H1 (cell line): ENCODE measurements at regions not wholly inside any gene's neighbourhood (a gene's known extent, or its start where the extent isn't known, plus 50 kb on each side); places are given as distances from the start of the nearest gene placed in this dataset.

Experiments
- CTCF ChIA-PET: fragments of 300-600 bp; sonication (Branson Sonifier 250); formaldehyde crosslinking; loops from one replicate; lab custom pipeline; 2021; ENCODE audit not compliant: partially characterized antibody; lab: Charles Lee
- POLR2A ChIA-PET: fragments of 300-600 bp; sonication (Branson Sonifier 250); formaldehyde crosslinking; loops from one replicate; lab custom pipeline; 2021; ENCODE audit warnings: inconsistent platforms; ENCODE audit not compliant: partially characterized antibody; lab: Charles Lee
- DNase-seq, 2 experiments: peaks; one replicate each; pipeline versions ENCODE4 v3.0.0 to v3.0.0-alpha.2; 2010 to 2022; ENCODE audit warnings: low spot score in 2 of 2, low read depth in 1 of 2, mixed read lengths in 1 of 2
- FAIRE-seq: peaks from 2 replicates; lab custom pipeline; 2011; peaks lifted over from hg19 to GRCh38; lab: Jason Lieb, UNC
- H2AFZ ChIP-seq: 2 replicates; pipeline ENCODE4 v1.8.1; 2012; ENCODE audit warnings: low read length, inconsistent platforms
- H2AK5ac ChIP-seq: 2 replicates; pipeline ENCODE4 v1.6.1; 2013; ENCODE audit warnings: low read depth, low read length
- H2BK120ac ChIP-seq: replicated peaks from 2 replicates; pipeline ENCODE3; 2013; ENCODE audit warnings: low read depth, low read length, inconsistent platforms
- H2BK12ac ChIP-seq: 2 replicates; pipeline ENCODE4 v1.6.1; 2013; ENCODE audit warnings: low read depth, low read length
- H2BK15ac ChIP-seq: 2 replicates; pipeline ENCODE4 v1.6.1; 2013; ENCODE audit warnings: low read length
- H2BK20ac ChIP-seq: 2 replicates; pipeline ENCODE4 v1.6.1; 2013; ENCODE audit warnings: low read length
- H2BK5ac ChIP-seq: 2 replicates; pipeline ENCODE4 v1.6.1; 2013; ENCODE audit warnings: low read depth, low read length
- H3K14ac ChIP-seq: 2 replicates; pipeline ENCODE4 v1.6.1; 2013; ENCODE audit warnings: inconsistent platforms; ENCODE audit not compliant: insufficient read length
- H3K18ac ChIP-seq: 2 replicates; pipeline ENCODE4 v1.6.1; 2013; ENCODE audit warnings: low read length; ENCODE audit errors: extremely low read depth
- H3K23ac ChIP-seq: 2 replicates; pipeline ENCODE4 v1.6.1; 2013; ENCODE audit warnings: inconsistent platforms; ENCODE audit not compliant: insufficient read length
- H3K23me2 ChIP-seq: 2 replicates; pipeline ENCODE4 v1.6.1; 2013; ENCODE audit warnings: low read depth, low read length
- H3K27ac ChIP-seq: 2 replicates; pipeline ENCODE4 v1.6.1; 2011; ENCODE audit warnings: low read depth, low read length, inconsistent platforms
- H3K27me3 ChIP-seq, 4 experiments: replicated peaks in 1 of 4; 1 replicate in 1 of 4; 2 replicates in 3 of 4; pipeline versions ENCODE4 v1.6.1 to v1.8.1; 2011 to 2013; ENCODE audit warnings: low read length in 3 of 4, mild to moderate bottlenecking in 3 of 4, inconsistent platforms in 2 of 4, mixed read lengths in 2 of 4, moderate library complexity in 1 of 4; ENCODE audit not compliant: control insufficient read depth in 3 of 4, insufficient read depth in 3 of 4; ENCODE audit errors: extremely low read depth in 1 of 4
- H3K36me3 ChIP-seq, 4 experiments: 2 replicates each; pipeline versions ENCODE4 v1.6.1 to v1.8.1; 2011 to 2013; ENCODE audit warnings: mild to moderate bottlenecking in 4 of 4, low read length in 3 of 4, moderate library complexity in 2 of 4, control low read depth in 1 of 4, inconsistent platforms in 1 of 4; ENCODE audit not compliant: insufficient read depth in 4 of 4, control insufficient read depth in 2 of 4
- H3K4ac ChIP-seq: replicated peaks from 2 replicates; pipeline ENCODE3; 2013; ENCODE audit warnings: low read length, low read depth, mixed read lengths, inconsistent platforms; ENCODE audit not compliant: insufficient read length
- H3K4me1 ChIP-seq, 4 experiments: replicated peaks in 1 of 4; 1 replicate in 1 of 4; 2 replicates in 3 of 4; pipeline versions ENCODE4 v1.6.1 to v1.8.1; 2011 to 2013; ENCODE audit warnings: low read length in 3 of 4, inconsistent platforms in 2 of 4, mixed read lengths in 1 of 4; ENCODE audit not compliant: insufficient read depth in 4 of 4, control insufficient read depth in 3 of 4
- H3K4me2 ChIP-seq, 2 experiments: 2 replicates each; pipeline versions ENCODE4 v1.6.1 to v1.8.1; 2011 to 2013; ENCODE audit warnings: low read depth in 2 of 2, low read length in 2 of 2, control low read depth in 1 of 2, inconsistent platforms in 1 of 2, mild to moderate bottlenecking in 1 of 2; ENCODE audit not compliant: insufficient read depth in 1 of 2
- H3K4me3 ChIP-seq, 4 experiments: fragments of 200-600, 300-600 bp in 1 of 4; sonication (generic), shearing (Covaris generic), sonication (Bioruptor Twin) in 1 of 4; 2 replicates each; pipeline versions ENCODE4 v1.5.1 to v1.8.1; 2011 to 2016; ENCODE audit warnings: low read length in 4 of 4, low read depth in 3 of 4, control low read depth in 2 of 4, inconsistent platforms in 2 of 4, mild to moderate bottlenecking in 2 of 4, mixed read lengths in 1 of 4, moderate library complexity in 1 of 4; ENCODE audit not compliant: insufficient read depth in 2 of 4; ENCODE audit errors: extremely low read depth in 1 of 4
- H3K56ac ChIP-seq: replicated peaks from 2 replicates; pipeline ENCODE3; 2013; ENCODE audit warnings: low read depth, mild to moderate bottlenecking, mixed read lengths, low read length, inconsistent platforms; ENCODE audit not compliant: insufficient read length
- H3K79me1 ChIP-seq: 2 replicates; pipeline ENCODE4 v1.6.1; 2013; ENCODE audit warnings: low read depth, low read length, control low read depth
- H3K79me2 ChIP-seq, 2 experiments: 2 replicates each; pipeline versions ENCODE4 v1.6.1 to v1.8.1; 2012 to 2013; ENCODE audit warnings: low read length in 2 of 2, mild to moderate bottlenecking in 2 of 2, inconsistent platforms in 1 of 2; ENCODE audit not compliant: insufficient read depth in 2 of 2, control insufficient read depth in 1 of 2
- H3K9ac ChIP-seq, 4 experiments: replicated peaks in 1 of 4; 1 replicate in 1 of 4; 2 replicates in 3 of 4; pipeline versions ENCODE4 v1.6.1 to v1.8.1; 2011 to 2013; ENCODE audit warnings: low read depth in 3 of 4, low read length in 3 of 4, control low read depth in 2 of 4, mild to moderate bottlenecking in 2 of 4, moderate library complexity in 2 of 4, inconsistent platforms in 1 of 4; ENCODE audit errors: extremely low read depth in 1 of 4
- H3K9me3 ChIP-seq, 2 experiments: 2 replicates each; pipeline versions ENCODE4 v1.6.1 to v1.8.1; 2012 to 2013; ENCODE audit warnings: mild to moderate bottlenecking in 2 of 2, moderate library complexity in 2 of 2, control low read depth in 1 of 2, inconsistent platforms in 1 of 2, low read depth in 1 of 2, low read length in 1 of 2, mixed read lengths in 1 of 2; ENCODE audit not compliant: insufficient read depth in 2 of 2
- H4K20me1 ChIP-seq, 2 experiments: replicated peaks in 1 of 2; 2 replicates each; pipeline versions ENCODE3 to v1.8.1; 2011 to 2013; ENCODE audit warnings: inconsistent platforms in 2 of 2, low read length in 2 of 2, mild to moderate bottlenecking in 1 of 2; ENCODE audit not compliant: insufficient read depth in 2 of 2, control insufficient read depth in 1 of 2
- H4K5ac ChIP-seq: 2 replicates; pipeline ENCODE4 v1.6.1; 2013; ENCODE audit warnings: low read length, low read depth, mixed read lengths, inconsistent platforms; ENCODE audit not compliant: insufficient read length
- H4K8ac ChIP-seq: 2 replicates; pipeline ENCODE4 v1.8.0; 2013; ENCODE audit warnings: mild to moderate bottlenecking, moderate library complexity, low read length, inconsistent platforms; ENCODE audit not compliant: insufficient read depth; ENCODE audit errors: extremely low read depth
- H4K91ac ChIP-seq: replicated peaks from 2 replicates; pipeline ENCODE3; 2013; ENCODE audit warnings: low read length, mixed read lengths, inconsistent platforms; ENCODE audit not compliant: insufficient read length
- CREB1 ChIP-seq: IDR thresholded peaks from 2 replicates; pipeline ENCODE4 v1.6.1; 2012; ENCODE audit warnings: inconsistent platforms
- CTBP2 ChIP-seq: IDR thresholded peaks from 2 replicates; pipeline ENCODE4 v1.7.0; 2011; ENCODE audit warnings: borderline replicate concordance, mild to moderate bottlenecking, moderate library complexity, mixed read lengths, low read length; ENCODE audit not compliant: insufficient read depth, insufficient read length
- EP300 ChIP-seq, 2 experiments: IDR thresholded peaks; 1 replicate in 1 of 2; 2 replicates in 1 of 2; pipeline ENCODE4 v1.6.1; 2011 to 2012; ENCODE audit warnings: low read depth in 2 of 2, low read length in 2 of 2, mild to moderate bottlenecking in 2 of 2, borderline replicate concordance in 1 of 2, inconsistent platforms in 1 of 2, moderate library complexity in 1 of 2
- HDAC6 ChIP-seq: IDR thresholded peaks from one replicate; pipeline ENCODE4 v1.7.1; 2012; ENCODE audit warnings: low read depth, mild to moderate bottlenecking, inconsistent platforms, low read length, moderate library complexity
- KDM1A ChIP-seq: fragments of 200-600, 300-600 bp; sonication (generic); IDR thresholded peaks from 2 replicates; pipeline ENCODE4 v1.7.1; 2016; ENCODE audit warnings: mild to moderate bottlenecking, low read length, borderline replicate concordance
- KDM4A ChIP-seq: IDR thresholded peaks from one replicate; pipeline ENCODE4 v1.7.1; 2012; ENCODE audit warnings: low read depth, mild to moderate bottlenecking, moderate library complexity, low read length, inconsistent platforms; ENCODE audit not compliant: severe bottlenecking
- MAX ChIP-seq: IDR thresholded peaks from 2 replicates; pipeline ENCODE4 v1.6.1; 2012; ENCODE audit warnings: inconsistent platforms
- NRF1 ChIP-seq: IDR thresholded peaks from 2 replicates; pipeline ENCODE4 v1.6.1; 2011; ENCODE audit warnings: mild to moderate bottlenecking, low read depth, low read length, improper control_type of control experiment
- RFX5 ChIP-seq: IDR thresholded peaks from 2 replicates; pipeline ENCODE4 v1.6.1; 2011; ENCODE audit warnings: low read depth, low read length, improper control_type of control experiment, borderline replicate concordance
- SIX5 ChIP-seq: IDR thresholded peaks from 2 replicates; pipeline ENCODE4 v1.6.1; 2011; ENCODE audit warnings: mild to moderate bottlenecking, low read depth, low read length
- ZNF274 ChIP-seq: IDR thresholded peaks from 2 replicates; pipeline ENCODE4 v1.7.0; 2012; ENCODE audit warnings: low read length, borderline replicate concordance; ENCODE audit errors: extremely low read depth
- WGBS, 2 experiments: shearing (Covaris generic) in 1 of 2; methylation state at CpG; one replicate each; pipeline versions ENCODE4 v1.1.6 to v1.1.7; 2013 to 2015; ENCODE audit warnings: low lambda C conversion rate in 2 of 2, mixed read lengths in 2 of 2, inconsistent platforms in 1 of 2, low coverage in 1 of 2, missing lambda C conversion rate in 1 of 2; ENCODE audit not compliant: insufficient replicate concordance in 2 of 2, insufficient coverage in 1 of 2, insufficient read length in 1 of 2; ENCODE audit errors: extremely low coverage in 1 of 2, missing lambda C conversion rate in 1 of 2; 5-methylcytosine and 5-hydroxymethylcytosine counted together

DNA sequence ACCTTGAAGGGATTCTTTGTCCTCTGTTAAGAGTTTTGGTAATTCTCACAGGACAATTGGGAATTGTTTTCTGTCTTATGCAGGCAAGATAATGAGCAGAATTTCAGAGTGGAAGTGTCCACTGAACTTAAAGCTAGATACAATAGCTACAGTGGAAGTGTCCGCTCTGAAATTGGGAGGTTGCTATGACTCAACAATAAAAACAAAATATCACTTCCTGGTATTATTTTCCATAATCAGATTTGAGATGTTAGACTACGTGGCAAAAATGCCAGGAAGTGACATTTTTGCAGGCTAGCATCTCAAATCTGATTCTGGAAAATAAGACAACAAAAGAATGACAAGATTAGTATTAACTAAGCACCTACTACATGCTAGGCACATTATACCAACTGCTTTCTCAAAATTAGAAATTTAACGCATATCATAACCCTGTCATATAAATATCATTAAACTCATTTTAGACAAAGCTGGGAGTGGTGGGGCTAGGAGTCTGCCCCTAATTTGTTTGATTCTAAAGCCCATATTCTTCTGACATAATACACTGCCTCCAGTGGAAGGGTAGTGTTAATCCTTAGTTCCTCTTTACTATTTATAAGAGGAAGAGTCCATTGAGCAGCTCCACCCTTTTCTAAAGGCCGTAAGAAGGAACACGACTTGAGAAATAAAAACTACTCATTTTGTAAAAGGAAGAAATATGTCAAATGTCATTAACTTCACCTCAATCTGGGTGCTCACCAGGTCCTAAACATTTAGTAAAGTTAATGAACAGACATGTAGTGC lies 266.9 kb upstream of the STT3B start:
- Histone ChIP-seq H2BK5ac (no peak overlapping the region), H3K14ac (no peak overlapping the region), H2BK15ac (no peak overlapping the region), H3K23ac (no peak overlapping the region), H3K27ac (no peak overlapping the region), H3K79me1 (no peaks in the 10 kb centered on the region), H3K4me2 (no peak overlapping the region), H3K4me1 (no peaks in the 10 kb centered on the region), H3K23me2 (no peaks in the 10 kb centered on the region), H2AK5ac (no peak overlapping the region), H4K20me1 (no peaks in the 10 kb centered on the region), H3K79me2 (no peaks in the 10 kb centered on the region), H4K8ac (no peak overlapping the region), H3K56ac (no peak overlapping the region), H3K9ac (no peak overlapping the region), H2BK120ac (no peak overlapping the region), H2BK12ac (no peak overlapping the region), H2BK20ac (no peak overlapping the region), H2AFZ (no peak overlapping the region), H3K9me3 (no peaks in the 10 kb centered on the region), H3K4ac (no peak overlapping the region), H3K18ac (no peak overlapping the region), H3K36me3 (no peaks in the 10 kb centered on the region; a peak in 1 of 8 replicates), H4K91ac (no peak overlapping the region), H4K5ac (no peak overlapping the region), H3K4me3 (no peak overlapping the region), H3K27me3 (no peaks in the 10 kb centered on the region)
- POLR2A ChIA-PET: no interaction called here
- TF ChIP-seq HDAC6 (no peak), SIX5 (no peak), ZNF274 (no peak), RFX5 (no peak), CTBP2 (no peak), EP300 (IDR thresholded peaks at IDR 0.05; ENCODE audit: borderline replicate concordance in 1 of 2, low read depth in 2 of 2, low read length in 2 of 2) (no peak), CREB1 (no peak), NRF1 (no peak), KDM4A (no peak), KDM1A (no peak), MAX (no peak)
- WGBS, 2 experiments: 92% methylated on average over 5 of the region's 5 CpGs; no CpG with 5 or more reads in 1 of the 2 experiments
- FAIRE-seq (no peak), DNase-seq (no peak)
- CTCF ChIA-PET: interaction anchor here (0.7 to 2.0 kb wide), 4 partner anchors 13 to 75 kb away, joined by 3 to 6 read pairs (median 4); no protein-coding TSS in a partner anchor
